NCI-H748 (cell line): ENCODE measurements at regions not wholly inside any gene's neighbourhood (a gene's known extent, or its start where the extent isn't known, plus 50 kb on each side); places are given as distances from the start of the nearest gene placed in this dataset.
A peak's percentile ranks its signal among the peaks of the same experiment; 100 is the strongest.

Experiments used
- DNase-seq: peaks from one replicate; lab custom pipeline; 2025; ENCODE audit not compliant: unreplicated experiment; lab: John Stamatoyannopoulos, UW

DNA sequence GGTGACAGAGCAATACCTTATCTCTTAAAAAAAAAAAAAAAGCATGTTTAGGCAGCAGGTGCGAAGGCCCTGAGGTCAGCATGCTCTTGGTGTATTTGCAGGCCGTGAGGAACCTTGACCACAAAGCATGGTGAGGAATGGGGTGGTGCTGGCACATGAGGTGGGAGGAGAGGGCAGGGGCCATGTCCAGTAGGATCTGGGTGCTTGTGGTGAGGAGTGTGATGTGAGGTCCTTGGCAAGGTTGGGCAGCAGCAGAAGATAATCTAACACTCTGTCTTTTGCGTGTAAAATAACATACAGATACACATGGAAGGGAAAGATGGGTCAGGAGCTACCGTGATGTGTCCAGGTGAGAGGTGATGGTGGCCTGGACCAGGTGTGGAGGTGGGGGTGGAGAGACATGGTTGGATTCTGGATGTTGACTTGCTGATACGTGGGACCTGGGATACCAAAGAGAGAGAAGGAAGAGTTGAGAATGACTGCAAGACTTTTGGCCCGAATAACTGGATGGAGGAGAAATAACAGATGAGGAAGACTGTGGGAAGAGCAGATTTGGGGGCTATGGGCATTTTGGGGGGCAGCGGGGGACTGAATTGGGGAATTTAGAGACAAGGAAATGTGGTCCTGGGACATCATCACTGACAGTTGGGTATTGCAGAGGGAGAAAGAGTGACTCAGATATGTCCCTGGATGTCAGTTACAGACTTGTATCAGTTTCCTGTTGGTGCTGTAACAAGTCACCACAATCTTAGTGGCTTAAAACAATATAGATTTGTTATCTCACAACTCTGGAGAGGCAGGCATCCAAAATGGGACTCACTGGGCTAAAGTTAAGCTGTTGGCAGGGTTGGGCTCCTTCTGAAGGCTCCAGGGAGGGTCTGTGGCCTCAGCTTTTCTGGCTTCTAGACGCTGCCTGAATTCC, 274.9 kb downstream of the HAPSTR1 start:
- DNase-seq = no peak

DNA sequence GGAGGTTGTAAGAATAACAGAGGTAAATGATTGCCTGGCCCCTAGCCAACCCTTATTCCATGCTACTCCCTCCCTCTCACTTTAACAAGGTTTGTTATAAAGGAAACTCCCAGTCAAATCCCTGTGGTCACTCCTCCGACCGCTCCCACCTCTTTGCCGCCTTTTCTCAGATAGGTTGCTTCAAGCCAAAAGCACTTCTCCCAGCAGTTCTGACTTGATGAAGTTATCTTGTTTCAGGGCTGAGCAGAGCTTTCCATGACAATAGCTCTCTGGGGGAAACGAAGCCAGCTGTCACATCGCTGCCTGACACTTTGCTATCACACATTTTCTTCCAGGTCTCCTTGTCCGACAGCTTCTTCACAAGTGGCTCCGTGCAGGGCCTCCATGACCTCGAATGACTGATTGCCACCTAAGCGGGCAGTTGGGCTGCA, 278.6 kb downstream of the HAPSTR1 start:
- DNase-seq = no peak

DNA sequence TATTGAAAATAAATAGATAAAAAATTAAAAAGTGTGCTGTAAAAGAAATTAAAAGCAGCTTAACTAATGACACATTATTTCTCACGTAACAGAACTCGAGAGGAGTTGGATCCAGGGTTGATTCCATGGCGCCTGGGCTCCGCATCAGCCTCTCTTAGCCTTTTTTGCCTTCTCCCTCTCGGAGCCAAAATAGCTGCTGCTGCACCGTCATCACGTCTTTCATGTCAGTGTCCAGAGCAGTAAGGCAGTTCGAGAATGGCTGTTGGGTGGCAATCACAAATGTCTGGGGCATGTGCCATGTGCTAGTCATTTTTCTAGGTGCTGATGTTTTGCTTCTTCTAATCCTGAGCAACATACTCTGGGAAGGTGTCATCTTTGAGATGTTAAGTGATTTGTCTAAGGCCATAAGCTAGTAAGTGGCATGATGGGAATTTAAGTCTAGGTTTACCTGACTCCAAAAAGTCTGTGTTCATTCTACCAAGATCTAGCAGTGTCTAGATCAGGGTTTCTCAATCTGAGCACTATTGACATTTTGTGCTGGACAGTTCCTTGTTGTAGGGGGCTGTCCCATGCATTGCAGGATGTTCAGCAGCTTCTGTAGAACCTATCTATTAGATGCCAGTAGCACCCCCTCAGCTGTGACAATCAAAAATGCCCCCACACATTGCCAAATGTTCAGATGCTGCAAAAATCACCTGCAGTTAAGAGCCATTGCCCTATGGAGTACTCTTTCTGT, 280.4 kb downstream of the HAPSTR1 start:
- DNase-seq = no peak

DNA sequence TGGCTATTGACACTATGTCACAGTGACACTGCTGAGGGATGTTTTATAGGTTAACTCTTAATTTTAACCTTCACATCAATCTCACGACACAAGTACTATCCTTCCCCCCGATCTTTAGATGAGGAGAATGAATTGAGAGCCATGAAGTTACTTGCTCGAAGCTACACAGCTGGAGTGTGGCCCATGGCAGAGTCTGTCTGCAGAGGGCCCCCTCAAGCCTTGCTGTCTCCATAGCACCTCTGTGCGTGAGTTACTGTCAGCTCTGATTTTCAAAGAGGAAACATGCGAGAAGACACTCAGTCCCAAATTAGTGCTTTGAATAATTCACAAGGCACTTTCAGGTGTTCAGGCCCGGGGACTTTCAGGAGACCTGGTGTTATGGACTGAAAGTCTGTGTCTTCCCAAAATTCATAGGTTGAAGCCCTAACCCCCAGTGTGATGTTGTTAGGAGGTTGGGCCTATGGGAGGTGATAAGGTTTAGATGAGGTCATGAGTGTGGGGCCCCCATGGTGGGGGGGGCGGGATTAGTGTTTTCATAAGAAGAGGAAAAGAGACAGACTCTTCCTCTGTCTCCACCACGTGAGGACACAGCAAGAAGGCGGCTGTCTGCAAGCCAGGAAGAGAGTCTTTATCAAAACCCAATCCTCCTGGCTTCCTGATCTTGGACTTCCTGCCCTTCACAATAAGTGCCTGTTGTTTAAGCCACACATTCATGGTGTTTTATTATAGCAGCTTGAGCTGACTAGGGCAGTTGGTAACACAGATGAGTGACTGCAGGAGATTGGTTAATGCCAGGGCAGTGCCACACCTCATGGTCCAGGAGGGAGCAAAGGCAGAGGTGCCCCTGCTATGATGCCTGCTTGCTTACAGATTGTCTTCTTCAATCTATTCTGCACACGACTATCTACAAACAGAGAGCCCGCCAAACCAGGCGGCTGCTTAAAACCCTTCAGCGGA, 281.8 kb downstream of the HAPSTR1 start:
- no peak for DNase-seq

DNA sequence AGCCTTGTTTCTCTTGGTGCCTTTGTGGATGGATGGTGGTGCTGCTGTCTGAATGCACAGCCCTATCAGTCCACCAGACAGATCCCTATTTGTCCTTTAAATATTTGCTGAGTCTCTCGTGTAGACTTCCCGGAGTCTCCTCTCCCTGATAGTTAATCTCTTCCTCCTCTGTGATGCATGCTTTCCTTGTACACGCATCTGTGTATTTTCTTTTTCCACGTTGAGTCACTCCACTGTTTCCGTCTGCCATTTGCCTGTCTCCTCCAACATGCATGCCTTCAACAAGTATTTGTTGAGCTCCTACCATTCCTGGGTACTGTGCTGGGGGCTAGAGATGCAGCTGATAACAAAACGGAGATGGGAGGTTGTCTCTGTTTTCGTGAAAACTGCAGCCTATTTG, 282.6 kb downstream of the HAPSTR1 start:
- DNase-seq = no peak

DNA sequence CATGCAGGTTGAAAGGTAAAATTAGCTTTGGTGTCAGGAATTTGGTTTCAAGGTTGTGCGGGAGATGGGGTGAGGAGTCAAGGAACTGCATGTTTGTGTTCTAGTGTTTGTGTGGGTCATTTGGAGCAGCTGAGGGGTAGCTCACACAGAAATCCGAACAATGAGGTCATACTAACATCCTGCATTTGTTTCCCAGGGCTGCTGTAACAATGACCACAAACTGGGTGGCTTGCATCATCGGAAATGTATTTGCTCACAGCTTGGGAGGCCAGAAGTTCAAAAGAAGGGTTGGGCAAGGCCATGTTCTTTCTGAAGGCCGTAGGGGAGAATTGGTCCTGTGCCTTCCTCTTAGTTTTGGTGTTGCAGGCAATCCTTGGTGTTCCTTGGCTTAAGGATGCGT, 287.4 kb downstream of the HAPSTR1 start:
- DNase-seq = no peak

DNA sequence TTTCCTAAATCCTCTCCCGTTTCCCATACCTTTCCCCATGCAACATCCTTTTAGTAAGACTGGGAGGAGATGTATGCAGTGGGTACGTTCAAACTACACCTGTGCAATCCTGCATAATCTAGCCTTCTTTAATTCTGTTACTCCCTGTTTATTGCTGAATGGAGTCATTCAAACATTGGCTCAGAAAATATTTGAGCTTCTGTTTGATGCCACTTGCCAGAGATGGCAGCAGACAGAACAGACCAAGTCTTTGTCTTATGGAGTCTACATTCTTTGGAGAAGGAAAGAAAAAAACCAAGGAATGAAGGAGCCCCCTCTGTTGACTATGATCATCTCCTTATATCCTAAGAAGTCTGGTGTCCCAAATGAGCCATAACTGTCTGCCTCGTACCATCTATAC, 288.8 kb downstream of the HAPSTR1 start:
- DNase-seq = no peak

DNA sequence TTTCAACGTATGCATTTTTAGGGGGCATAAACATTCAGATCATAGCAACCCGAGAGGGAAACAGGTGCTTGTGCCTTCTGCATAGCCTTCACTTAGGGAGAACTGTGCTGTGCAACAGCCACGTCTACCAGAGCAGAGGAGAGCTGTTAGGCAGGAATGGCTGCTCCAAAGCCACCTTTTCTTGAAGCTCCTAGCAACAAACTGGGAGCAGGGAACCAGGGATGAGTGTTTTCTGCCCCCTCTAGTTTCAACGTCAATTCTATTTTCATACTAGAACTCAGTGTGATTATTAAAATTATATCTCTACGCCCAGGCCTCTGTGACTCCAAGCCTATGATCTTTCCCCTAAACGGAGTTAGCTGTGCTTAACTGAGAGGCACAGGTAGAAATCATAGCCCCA, 290.0 kb downstream of the HAPSTR1 start:
- no peak for DNase-seq

DNA sequence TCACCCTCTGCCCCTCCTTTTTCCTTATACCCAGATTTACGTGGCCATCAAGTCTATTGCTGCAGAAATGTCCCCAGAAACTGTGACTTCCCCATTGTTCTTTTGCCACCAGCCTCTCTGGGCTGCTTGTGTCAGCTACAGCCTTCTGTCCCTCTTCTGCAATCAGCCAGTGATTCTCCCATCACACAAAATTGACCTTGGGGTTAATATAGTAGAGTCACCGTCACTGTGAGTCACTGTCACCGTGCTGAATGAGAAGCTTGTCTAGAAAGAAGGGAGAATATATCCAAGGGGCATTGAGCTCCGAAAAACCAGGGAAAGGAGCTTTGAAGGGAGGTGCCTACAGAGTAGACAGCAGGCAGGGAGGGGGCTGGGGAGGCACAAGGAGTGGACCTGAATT, 290.5 kb downstream of the HAPSTR1 start:
- no peak for DNase-seq

DNA sequence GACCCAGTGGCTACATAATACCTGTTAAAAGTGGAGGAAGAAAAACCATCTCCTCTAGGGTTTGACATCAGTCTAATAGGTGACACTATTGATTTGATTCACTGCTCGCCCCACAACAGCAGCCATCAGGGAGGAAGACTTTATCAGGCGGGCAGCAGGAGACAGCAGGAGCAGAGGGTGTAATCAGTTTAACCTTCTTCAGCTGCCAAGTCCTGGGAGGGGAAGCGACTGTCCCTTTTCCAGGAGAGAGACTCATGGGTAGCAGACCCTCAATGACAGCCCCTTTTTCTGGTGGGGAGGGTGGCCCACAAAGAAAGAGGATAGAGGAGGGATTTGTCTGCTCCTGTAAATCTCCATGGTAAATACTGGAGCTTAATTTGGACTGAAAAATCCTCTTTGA, 291.8 kb downstream of the HAPSTR1 start:
- no peak for DNase-seq

DNA sequence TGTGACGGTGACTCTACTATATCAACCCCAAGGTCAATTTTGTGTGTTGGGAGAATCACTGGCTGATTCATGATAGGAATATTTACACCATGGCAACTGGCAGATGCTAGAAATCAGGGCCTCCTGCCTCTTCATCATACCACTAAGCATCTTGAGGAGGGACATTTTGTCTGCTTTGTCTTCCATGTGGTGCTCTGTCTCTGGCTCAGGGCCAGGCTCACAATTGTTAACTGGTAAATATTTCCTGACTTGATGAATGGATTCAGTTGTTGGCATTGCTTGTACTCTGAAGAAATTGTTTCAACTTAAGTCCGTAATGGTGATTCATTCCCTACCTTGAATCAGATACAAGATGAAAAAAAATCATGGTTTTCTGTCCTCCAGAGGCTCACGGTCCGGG, 292.7 kb downstream of the HAPSTR1 start:
- DNase-seq = peak; percentile 14

DNA sequence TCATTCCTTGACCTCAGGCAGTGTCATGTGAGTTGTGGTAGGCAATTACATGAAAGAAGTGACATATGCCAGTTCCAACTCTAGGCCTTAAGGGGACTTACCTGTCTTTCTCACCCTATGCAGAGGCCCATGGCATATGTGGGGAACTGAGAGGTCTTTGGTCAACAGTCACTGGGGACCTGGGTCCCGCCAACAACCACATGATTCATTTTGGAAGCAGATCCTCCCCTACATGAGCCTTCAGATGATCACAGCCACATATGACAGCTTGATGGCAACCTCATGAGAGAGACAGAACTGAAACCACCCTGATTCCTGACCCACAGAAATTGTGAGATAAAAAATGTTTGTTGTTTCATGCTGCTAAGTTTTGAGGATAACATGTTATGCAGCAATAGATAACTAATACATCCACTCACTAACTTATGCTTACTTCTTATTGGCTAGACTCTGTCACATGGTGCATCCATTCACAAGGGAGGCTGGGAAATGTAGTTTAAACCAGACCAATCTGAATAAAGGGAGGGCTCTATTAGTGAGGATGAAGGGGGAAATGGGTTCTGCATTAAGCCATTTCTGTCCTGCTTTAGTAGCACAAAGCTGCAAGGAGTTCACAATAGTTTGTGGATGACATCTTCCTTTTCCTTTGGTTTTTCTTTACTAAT, 298.2 kb downstream of the HAPSTR1 start:
- DNase-seq = no peak

DNA sequence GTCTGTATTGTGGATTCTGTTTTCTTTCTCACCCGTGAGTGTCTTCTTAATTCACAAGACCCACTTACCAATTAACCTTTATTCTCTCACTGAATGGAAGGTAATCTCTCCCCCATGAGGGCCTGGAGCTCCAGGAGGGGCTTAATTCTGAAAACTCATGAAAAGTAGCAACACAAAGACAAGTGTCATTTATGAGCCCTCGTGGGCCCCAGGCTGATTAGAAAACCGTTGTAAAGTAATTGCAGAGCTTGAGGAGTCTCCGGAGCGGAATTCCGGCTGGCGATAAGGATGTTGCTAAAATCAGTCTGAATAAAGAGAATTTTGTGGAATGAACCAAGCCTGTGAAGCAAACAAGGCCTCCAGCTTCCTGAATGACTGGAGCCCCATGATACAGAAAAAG, 301.5 kb downstream of the HAPSTR1 start:
- peak; percentile 7 for DNase-seq

DNA sequence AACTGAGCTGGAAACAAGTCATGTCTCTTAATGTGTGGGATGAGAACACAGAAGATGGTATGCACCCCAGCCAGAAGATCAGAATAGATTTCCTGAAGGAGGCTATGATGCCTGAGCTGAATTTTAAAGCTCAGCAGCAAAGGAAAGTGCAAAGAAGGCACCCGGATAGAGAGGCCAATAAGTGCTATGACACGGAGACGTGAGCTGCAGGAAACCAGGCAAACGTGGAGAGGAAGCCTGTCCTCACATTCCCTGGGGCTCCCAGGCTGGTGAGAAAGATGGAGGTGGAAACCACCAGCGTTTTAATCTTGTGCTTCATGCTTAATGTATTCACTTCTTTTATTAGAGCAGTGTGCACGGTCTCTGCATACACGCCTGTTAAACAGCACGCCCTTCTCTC, 302.1 kb downstream of the HAPSTR1 start:
- no peak for DNase-seq

DNA sequence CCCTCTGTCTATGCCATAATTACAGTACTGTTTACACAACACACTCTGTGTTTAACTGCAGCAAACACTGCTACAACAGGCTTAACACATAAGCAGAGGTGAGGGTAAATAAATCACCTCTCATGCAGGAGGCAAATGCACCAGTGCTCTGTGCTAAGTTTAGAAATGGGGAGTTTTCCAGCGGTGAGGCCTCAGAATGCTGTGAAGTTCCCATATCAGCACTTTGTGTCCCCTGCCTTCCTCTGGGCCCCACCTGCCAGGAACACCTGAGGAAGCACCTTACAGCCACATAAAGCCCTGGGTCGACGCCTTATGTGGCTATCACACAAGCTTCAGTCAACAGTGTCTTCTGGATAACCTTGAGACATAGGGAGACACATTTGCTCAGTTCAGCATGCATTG, 304.5 kb downstream of the HAPSTR1 start:
- DNase-seq = peak; percentile 74

DNA sequence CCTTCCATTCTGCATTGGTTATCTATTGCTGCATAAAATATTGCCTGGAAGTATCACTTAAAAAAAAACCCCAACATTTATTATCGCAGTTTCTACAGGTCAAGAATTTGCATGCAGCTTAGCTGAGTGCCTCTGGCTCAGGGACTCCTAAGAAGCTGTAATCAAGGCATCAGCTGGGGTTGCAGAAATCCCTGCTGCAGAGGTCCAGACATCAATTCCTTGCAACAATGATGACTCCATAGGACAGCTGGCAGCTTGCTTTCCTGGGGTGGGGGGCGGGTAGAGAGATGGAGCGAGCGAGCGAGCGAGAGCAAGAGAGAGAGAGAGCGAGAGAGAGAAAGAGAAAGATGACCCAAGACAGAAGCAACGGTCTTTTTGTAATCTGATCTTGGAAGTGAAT, 308.1 kb downstream of the HAPSTR1 start:
- no peak for DNase-seq

DNA sequence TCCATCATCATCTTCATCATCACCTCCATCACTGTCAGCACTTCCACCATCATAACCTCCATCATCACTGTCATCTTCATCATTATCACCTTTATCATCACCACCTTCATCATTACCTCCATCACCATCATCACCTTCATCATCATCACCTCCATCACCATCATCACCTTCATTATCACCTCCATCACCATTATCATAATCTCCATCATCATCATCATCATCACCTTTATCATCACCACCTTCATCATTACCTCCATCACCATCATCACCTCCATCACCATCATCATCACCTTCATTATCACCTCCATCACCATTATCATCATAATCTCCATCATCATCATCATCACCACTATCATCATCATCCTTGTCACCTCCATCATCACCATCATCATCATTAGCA, 309.7 kb downstream of the HAPSTR1 start:
- no peak for DNase-seq

DNA sequence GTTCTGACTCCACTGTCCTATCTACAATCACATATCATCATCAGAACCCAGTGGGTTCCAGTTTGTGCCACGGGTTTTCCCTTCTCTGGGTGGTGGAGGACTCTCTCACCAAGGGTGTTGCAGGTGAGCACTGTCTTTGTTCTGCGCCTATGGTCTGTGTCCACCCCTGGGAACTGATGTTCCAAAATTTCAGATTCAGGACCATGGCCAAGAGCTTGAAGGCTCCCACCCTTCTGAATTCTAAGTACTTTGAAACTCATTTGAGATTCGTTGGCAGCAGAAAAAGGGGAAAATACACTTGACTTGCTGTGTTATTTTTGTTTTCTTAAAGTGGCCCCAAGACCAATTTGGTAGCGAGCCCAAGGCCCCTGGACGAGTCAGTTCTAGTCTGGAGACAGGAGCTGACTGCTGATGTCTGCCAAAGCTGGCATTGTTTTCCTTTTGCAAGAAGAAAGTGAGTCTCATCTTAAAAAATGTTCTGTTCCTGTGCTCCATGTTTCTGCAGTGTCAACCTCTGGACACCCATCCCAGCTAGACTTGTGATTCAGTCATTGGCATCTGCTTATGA, 310.9 kb downstream of the HAPSTR1 start:
- DNase-seq = no peak

DNA sequence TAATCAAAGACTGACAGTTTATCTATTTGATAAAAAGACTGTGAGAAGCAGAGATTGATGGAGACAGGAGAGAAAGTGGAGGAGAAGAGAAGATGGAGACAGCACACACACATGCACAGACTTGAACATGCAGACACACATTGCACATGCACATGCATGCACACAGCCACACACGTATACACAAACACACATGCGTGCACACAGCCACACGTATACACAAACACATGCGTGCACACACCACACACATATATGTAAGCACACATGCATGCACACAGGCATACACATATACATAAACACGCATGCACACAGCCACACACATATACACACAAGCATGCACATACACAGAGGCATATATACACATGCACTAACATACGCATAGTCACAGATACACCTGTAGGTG, 313.4 kb downstream of the HAPSTR1 start:
- DNase-seq = no peak

DNA sequence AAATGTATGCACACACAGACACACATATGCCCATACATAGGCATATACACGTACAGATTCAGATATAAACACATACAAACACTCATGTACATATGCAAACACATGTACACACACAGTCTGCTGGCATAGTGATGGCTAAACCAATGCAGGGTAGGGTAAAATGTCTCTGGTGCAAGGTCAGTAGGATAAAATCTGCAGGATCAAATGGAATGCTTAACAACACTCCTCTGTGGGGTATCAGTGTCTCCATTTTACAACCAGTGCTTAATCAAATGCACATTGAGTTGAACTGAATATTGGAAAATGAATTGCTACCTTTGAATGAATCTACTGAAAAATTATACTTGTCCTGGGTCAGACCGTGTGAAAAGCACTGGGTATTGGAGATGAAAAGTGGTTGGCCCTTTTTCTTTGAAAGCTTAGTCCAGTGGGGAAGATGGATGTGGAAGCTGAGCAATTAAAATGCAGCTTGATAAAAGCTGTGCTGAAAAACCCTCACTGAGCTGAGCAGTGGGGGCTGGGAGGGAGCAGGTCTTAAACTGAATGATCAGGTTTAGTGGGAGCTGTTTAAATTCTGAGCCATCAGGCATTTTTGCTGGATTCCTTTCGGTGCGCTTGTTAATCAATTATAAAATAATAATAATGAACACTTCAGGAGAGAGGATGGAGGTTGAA, 314.7 kb downstream of the HAPSTR1 start:
- no peak for DNase-seq
